ENCODE measurements at regions not wholly inside any gene's neighbourhood (a gene's known extent, or its start where the extent isn't known, plus 50 kb on each side); places are given as distances from the start of the nearest gene placed in this dataset.

DNA sequence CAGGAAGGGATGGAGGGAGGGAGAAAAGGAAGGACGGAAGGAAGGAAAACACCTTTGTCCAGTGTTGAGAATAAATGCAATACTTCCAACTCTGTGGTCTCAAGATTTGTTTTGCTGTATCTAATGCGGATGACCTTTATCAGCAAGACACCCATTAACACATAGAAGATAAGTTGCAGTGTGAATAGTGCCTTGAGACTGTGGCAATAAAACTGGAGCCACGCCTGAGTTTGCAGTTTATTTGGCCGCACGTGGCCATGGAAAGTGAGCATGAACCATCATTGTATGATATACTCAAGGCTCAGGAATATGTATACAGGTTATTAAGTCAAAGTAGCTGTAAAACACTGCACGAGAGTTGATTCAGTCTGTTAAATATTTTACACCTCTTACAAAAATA, 113.6 kb upstream of the EEA1 start:
- no peak for DNase-seq (ENCODE audit: low read depth)

- DNase-seq (ENCODE audit: low read depth) = no peak
Observed at GRCh38 chr12:93043192-93043876, 114.2 kb upstream of the EEA1 start.

- no peak for DNase-seq (ENCODE audit: low read depth)
Observed at GRCh38 chr12:93043877-93044209, 114.7 kb upstream of the EEA1 start.

- DNase-seq (ENCODE audit: low read depth) = no peak
Observed at GRCh38 chr12:93047118-93047517, 118.0 kb upstream of the EEA1 start.

GRCh38 chr12:93048656-93049055, 119.6 kb upstream of the EEA1 start:
- DNase-seq (ENCODE audit: low read depth) = no peak

- DNase-seq (ENCODE audit: low read depth) = peak; percentile 88
Observed at GRCh38 chr12:93050026-93050747, 121.1 kb upstream of the EEA1 start.

DNA sequence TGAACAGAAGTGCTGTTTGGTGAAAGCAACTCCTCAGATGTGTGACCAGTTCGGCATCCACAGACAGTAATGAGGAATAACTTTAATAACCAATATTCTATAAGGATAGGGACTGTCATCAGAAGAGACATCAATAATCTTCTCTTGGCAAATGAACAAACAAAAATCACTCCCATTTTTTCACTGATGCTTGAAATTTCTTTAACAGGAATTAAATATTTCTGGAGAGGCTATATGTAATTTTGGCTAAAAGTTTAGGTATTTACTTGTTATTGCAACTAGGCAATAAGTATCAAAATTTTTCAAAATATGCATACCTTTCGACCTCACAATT, 121.6 kb upstream of the EEA1 start:
- DNase-seq (ENCODE audit: low read depth) = no peak

GRCh38 chr12:93054021-93054420, 124.9 kb upstream of the EEA1 start:
- DNase-seq (ENCODE audit: low read depth) = no peak

- DNase-seq (ENCODE audit: low read depth) = no peak
Observed at GRCh38 chr12:93055221-93055620, 126.1 kb upstream of the EEA1 start.

DNA sequence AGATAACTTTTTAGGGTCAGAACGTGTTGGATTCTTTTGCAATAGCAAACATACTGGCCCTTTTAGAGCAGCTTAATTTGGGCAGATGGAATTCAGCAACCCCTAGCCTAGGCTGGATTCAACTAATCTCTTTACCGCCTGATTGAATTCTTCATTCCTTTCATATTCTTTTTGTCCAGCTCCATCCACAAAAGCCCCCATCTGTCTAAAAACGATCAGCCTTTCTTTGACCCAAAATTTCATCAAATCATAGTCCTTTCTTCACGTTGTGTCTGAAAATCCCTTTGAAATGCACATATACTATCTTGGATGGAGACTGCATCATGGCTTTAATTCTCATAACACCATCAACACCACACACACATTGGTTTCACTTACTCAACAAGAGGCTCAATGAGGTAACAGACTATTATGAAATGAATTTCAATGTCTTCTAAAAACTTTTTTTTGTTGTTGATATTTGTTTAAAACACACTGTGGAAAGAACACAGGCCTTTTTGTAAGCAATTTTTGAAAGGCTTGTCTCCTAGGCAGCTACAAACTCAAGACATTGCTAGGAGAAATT, 128.0 kb upstream of the EEA1 start:
- no peak for DNase-seq (ENCODE audit: low read depth)

DNA sequence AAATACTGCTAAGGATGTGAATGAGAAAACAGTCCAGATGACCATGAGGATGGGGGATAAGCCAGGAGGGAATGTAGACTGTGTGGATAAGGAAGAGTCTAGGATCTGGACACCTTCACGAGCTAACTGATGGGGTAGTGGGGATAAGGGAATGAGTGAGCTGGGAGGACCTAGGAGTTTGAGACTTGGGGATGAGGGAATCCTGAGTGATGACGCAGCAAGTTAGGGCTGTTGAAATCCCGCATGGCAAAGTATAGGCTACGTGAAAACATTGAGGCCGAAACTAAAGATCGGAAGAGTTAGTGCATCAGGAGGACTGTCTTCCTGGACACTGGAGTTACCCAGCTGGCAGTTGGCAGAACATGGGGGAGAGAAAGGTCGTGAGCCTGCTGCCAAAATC, 129.2 kb upstream of the EEA1 start:
- DNase-seq (ENCODE audit: low read depth) = no peak

DNA sequence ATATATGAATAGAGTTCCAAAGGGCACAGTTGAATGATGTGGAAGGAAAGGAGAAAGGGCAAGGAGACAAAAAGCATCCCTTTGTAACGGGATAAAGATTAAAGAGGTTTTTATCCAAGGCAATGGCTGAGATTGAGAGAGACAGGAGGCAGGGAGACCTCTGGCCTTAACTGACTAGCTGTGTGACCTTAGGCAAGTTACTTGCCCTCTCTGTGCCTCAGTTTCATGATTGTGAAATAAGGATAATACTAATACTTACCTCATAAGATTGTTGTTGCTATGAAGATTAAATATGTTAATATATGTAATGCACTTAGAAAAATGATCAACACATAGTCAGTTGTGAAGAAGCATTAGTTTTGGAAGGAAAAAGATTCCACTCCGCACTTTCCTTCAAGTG, 130.2 kb upstream of the EEA1 start:
- no peak for DNase-seq (ENCODE audit: low read depth)

- no peak for DNase-seq (ENCODE audit: low read depth)
Observed at GRCh38 chr12:93059925-93060665, 131.0 kb upstream of the EEA1 start.

DNA sequence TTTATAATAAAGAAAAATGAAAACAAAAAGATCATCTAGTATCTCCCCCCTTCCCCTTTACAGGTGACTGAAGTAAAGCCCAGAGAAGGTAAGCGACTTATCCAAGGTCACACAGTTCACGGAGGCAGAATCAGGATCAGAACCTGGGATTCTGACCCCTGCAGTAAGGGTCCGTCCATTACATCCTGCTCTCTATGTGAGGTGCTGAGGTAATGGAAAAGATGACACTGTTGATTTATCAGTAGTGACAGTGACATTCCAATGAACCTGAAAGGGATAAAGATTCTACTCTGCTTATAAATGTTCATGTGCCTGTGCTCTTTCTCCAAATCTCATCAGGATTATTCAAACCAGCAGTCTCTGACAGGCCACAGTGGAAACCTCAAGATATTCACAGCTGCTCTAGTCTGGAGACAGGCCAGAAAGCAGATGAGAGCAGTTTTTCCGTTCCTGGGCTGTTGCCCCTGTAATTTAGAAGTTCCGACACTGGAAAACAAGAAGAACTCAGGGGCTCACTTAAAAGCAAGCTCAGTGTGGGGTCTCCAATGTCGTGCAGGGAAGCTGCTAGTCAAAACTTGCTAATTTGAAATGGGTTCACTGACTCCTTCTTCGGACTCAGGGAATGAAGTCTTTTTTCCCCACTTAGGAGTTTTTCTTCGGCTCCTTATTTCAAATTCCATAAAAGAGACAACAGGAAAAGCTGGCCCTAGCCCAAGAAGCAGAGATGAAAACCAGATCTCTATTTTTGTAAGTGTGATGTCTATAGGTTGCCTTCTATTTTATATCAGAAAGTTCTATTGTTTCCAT, 131.8 kb upstream of the EEA1 start:
- peak; percentile 90 for DNase-seq (ENCODE audit: low read depth)

DNA sequence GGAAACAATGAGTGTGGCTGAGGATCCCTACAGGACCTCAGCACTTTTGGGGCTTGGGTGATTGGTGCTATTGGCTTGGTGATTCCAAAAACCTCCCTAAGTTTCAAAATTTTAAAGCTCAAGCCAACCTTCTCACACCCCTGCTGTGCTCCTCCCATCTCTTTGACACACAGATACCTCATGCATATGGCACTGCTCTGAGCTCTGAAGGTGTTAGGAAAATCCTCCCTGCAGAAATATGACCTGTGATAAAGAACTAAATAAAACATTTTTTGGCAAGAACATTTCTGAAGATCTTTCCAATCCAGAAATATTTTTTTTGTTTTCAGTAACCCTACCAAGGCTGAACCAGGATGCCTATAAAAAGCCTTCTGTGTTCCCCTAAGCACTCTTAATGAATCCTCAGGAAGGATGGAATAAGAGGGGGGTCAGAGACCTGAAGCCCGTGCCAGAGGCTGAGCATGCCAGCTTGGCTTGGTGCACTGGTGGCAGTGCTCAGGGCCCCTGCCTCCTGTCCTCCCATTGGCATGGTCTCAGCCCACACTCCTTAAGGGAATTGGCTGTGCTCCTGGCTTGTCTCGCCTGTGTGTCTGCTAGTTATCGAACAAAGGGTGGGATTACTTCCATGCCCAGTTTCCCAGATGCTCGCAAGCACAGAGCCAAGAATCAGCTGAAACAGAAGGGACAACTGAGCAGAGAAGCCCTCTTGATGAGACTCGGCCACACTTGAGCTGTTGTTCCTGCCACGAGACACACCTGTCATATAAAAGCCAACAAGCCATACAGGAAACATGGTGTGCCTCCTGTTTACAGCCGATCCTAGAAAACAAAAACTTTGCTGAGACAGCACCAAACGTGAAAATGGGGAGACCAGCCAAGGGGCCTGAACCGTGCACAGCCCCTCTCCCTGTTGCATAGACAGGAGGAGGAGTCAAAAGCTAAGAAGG, 132.7 kb upstream of the EEA1 start:
- peak; percentile 33 for DNase-seq (ENCODE audit: low read depth)

- DNase-seq (ENCODE audit: low read depth) = no peak
Observed at GRCh38 chr12:93065896-93066295, 136.8 kb upstream of the EEA1 start.

DNA sequence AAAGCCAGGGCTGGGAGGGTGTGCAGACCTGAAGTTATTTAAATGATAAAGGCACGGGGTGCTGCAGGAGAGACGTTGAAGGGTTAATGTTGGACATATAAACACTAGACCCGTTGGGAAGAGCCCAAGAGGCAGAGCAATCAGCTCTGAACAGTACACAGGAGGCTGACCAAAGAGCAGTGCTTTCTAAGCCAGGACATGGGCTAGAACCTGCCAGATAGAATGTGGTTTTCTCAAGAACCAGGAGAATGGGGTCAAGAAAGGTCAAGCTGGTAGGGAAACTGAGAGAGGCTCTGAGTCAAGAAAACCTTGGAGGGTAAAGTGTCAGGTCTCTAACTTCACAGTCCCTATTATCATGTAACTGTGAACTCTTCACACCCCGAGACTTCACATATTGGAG, 143.2 kb upstream of the EEA1 start:
- DNase-seq (ENCODE audit: low read depth) = no peak

- DNase-seq (ENCODE audit: low read depth) = no peak
Observed at GRCh38 chr12:93073324-93073723, 144.2 kb upstream of the EEA1 start.

DNA sequence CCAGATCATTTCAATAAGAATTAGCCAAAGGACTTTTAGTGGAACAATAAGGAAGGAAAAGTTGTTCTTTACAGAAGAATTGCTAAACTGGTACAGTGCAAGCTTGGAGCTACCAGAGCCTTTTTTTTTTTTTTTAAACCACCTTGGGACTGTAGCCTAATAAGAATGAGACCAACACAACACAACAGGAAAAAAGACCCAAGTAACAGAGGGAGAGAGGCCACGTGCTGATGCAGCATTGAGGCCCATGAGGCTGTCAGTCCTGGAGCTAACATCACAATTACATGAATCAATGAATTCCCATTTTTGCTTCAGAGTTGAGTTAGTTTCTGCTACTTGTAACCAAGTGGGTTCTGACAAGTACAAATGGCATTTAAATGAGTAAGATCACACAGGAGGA, 149.0 kb upstream of the EEA1 start:
- no peak for DNase-seq (ENCODE audit: low read depth)

DNA sequence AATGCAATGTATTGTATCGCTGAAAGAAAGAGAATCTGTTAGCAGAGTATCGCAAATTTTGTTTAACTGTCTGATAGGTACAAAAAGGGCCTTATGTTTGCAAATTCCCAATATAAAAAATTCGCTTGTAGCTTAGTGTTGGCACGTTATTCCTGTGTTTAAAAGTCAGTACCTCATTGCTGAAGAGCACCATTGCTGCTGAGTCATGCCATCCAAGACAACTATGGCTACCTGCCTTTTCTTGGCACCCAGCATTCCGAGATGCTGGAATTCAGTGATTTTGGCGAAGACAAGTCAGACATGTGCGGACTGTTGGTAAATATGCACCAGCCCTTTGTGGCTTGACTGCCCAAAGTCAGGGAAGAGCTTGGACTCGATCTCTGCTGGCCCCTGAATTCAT, 149.5 kb upstream of the EEA1 start:
- no peak for DNase-seq (ENCODE audit: low read depth)

Data from myocyte (in vitro differentiated cells).